Hepatocyte (in vitro differentiated cells): ENCODE measurements at regions not wholly inside any gene's neighbourhood (a gene's known extent, or its start where the extent isn't known, plus 50 kb on each side); places are given as distances from the start of the nearest gene placed in this dataset.

Experiments used
- CTCF ChIP-seq: fragments of 200-600 bp; sonication (generic); IDR thresholded peaks from 2 replicates; pipeline ENCODE4 v1.5.1; 2016; ENCODE audit warnings: antibody characterized with exemption, mild to moderate bottlenecking; ENCODE audit not compliant: poor library complexity
- EZH2 ChIP-seq: fragments of 200-600 bp; sonication (generic); IDR thresholded peaks from 2 replicates; pipeline ENCODE4 v1.6.1; 2016; ENCODE audit warnings: antibody characterized with exemption, mild to moderate bottlenecking, borderline replicate concordance

GRCh38 chr21:23292292-23292691 lies 2294.1 kb downstream of the NCAM2 start:
- TF ChIP-seq CTCF, result no peak
- no peak for TF ChIP-seq EZH2
